Adrenal gland (tissue), 9 donors: ENCODE measurements at regions not wholly inside any gene's neighbourhood (a gene's known extent, or its start where the extent isn't known, plus 50 kb on each side); places are given as distances from the start of the nearest gene placed in this dataset.

Experiments used
- DNase-seq, 7 donors: peaks; one replicate each; pipeline ENCODE4 v3.0.0-alpha.2; 2019 to 2020
- H3K27ac ChIP-seq, 5 donors: fragments of 200-600 bp; sonication (generic) in 4 of 5; 1 replicate in 3 of 5; 2 replicates in 2 of 5; pipeline versions ENCODE4 v1.5.1 to v1.8.0; 2016 to 2020; ENCODE audit warnings: mild to moderate bottlenecking in 1 of 5
- H3K27me3 ChIP-seq: fragments of 200-600 bp; 2 replicates; pipeline ENCODE4 v1.8.0; 2021
- H3K36me3 ChIP-seq, 2 donors: fragments of 200-600 bp; replicated peaks in 1 of 2; 1 replicate in 1 of 2; 2 replicates in 1 of 2; pipeline versions ENCODE4 v1.5.1 to v1.8.0; 2018 to 2022
- H3K4me1 ChIP-seq, 2 donors: fragments of 200-600 bp; replicated peaks in 1 of 2; 1 replicate in 1 of 2; 2 replicates in 1 of 2; pipeline versions ENCODE4 v1.5.1 to v1.8.0; 2018 to 2021
- H3K4me3 ChIP-seq, 4 donors: fragments of 200-600 bp; sonication (generic) in 3 of 4; one replicate each; pipeline ENCODE4 v1.5.1; 2016 to 2018
- H3K9me3 ChIP-seq, 3 donors: fragments of 200-600 bp; sonication (generic) in 1 of 3; replicated peaks in 1 of 3; 1 replicate in 2 of 3; 2 replicates in 1 of 3; pipeline versions ENCODE4 v1.5.1 to v1.8.0; 2016 to 2021
- POLR2A ChIP-seq, 2 donors: fragments of 450-650 bp; IDR thresholded peaks; one replicate each; pipeline ENCODE4 v1.6.1; 2017; ENCODE audit warnings: antibody characterized with exemption in 2 of 2, mild to moderate bottlenecking in 2 of 2, moderate library complexity in 1 of 2
- WGBS, 4 donors: extraction: QIAGEN DNeasy Blood & Tissue Kit in 2 of 4; methylation state at CpG; one replicate each; pipeline versions ENCODE4 v1.1.5 to v1.1.7; 2013 to 2017; 5-methylcytosine and 5-hydroxymethylcytosine counted together
- intact Hi-C, 2 donors: fragments of 100-400 bp; cut with DNase I; formaldehyde crosslinking; loops; one replicate each; pipeline versions ENCODE4 v1.14.1 to v1.15.0; 2022 to 2023
- TF ChIP-seq, protein P1 (sequence below), 6 experiments: fragments of 450-650 bp in 4 of 6; fragments of 200-600 bp in 2 of 6; sonication (generic) in 1 of 6; IDR thresholded peaks; 1 replicate in 5 of 6; 2 replicates in 1 of 6; pipeline versions ENCODE4 v1.5.1 to v1.8.0; 2016 to 2021; ENCODE audit warnings: antibody characterized with exemption in 6 of 6, mild to moderate bottlenecking in 2 of 6, moderate library complexity in 1 of 6
- donor health status: healthy with polysubstance abuse.
- donor health status: Bipolar disorder and iron deficiency.
- donor health status: DM: yes; HTN: yes; CAD: no.
- donor health status: DM: no; HTN: no; CAD: no.
- donor health status: DM: no; HTN: no; CAD: no.

DNA sequence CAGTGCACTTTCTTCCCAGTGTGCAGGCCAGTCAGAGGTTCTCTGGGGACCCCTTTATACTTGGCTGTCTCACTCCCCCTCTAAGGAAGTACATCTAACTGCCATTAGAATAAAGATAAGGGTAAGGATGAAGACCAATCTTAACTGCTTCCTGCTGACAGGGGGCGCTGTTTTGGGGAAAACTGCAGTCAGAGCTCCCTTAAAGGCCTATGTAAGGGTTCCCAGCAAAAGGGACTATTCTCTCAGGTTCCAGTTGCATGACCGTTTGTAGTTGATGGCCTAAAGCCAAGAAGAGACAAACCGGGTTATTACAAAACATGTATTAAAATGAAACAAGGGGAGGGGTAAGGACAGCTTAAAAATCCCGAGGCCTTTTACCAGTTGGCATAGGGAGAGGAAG is 115.6 kb upstream of the SPIN4 start:
- H3K27me3 ChIP-seq: no peaks in the 10 kb centered on the region
- intact Hi-C loops: no loop called here
- DNase-seq: no peak
- no peaks in the 10 kb centered on the region for H3K4me1 ChIP-seq
- H3K9me3 ChIP-seq: peaks cover 0 to 16% (median 0%) of the 10 kb centered on the region in 3 donors
- TF ChIP-seq, protein P1, sequence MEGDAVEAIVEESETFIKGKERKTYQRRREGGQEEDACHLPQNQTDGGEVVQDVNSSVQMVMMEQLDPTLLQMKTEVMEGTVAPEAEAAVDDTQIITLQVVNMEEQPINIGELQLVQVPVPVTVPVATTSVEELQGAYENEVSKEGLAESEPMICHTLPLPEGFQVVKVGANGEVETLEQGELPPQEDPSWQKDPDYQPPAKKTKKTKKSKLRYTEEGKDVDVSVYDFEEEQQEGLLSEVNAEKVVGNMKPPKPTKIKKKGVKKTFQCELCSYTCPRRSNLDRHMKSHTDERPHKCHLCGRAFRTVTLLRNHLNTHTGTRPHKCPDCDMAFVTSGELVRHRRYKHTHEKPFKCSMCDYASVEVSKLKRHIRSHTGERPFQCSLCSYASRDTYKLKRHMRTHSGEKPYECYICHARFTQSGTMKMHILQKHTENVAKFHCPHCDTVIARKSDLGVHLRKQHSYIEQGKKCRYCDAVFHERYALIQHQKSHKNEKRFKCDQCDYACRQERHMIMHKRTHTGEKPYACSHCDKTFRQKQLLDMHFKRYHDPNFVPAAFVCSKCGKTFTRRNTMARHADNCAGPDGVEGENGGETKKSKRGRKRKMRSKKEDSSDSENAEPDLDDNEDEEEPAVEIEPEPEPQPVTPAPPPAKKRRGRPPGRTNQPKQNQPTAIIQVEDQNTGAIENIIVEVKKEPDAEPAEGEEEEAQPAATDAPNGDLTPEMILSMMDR (IDR thresholded peaks at IDR 0.05): no peak
- no peak for TF ChIP-seq POLR2A (IDR thresholded peaks at IDR 0.05)
- H3K36me3 ChIP-seq: no peaks in the 10 kb centered on the region
- no peak overlapping the region for H3K4me3 ChIP-seq
- WGBS, 4 donors: 51 to 74% (median 61%) methylated on average over 4 of the region's 4 CpGs
- no peak overlapping the region for H3K27ac ChIP-seq

DNA sequence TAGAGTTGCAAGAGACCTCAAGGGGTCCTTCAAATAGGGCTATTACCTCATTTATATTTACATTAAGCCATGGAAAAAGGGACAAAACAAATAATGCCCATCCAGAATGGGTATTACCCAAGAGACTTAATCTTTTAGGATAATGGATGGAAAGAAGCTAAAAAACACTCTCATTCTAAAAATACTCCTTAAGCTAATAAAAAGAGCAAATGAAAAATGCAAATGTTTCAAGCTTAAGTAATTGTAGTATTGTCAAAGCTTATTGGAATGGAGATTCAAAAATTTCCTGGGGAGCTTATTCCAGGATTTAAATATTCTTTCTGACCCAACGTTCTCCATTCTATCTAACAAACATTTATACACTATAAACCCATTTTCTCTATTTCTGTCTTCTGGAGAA is 107.8 kb upstream of the SPIN4 start:
- Histone ChIP-seq H3K4me1 (no peaks in the 10 kb centered on the region), H3K36me3 (no peaks in the 10 kb centered on the region), H3K4me3 (no peak overlapping the region), H3K27ac (no peak overlapping the region), H3K9me3 (no peaks in the 10 kb centered on the region), H3K27me3 (no peaks in the 10 kb centered on the region)
- TF ChIP-seq, protein P1 (IDR thresholded peaks at IDR 0.05): no peak
- no peak for TF ChIP-seq POLR2A (IDR thresholded peaks at IDR 0.05)
- intact Hi-C loops: no loop called here
- DNase-seq: no peak
- 41 to 66% (median 51%) methylated on average over 1 of the region's 1 CpG for WGBS, 4 donors

DNA sequence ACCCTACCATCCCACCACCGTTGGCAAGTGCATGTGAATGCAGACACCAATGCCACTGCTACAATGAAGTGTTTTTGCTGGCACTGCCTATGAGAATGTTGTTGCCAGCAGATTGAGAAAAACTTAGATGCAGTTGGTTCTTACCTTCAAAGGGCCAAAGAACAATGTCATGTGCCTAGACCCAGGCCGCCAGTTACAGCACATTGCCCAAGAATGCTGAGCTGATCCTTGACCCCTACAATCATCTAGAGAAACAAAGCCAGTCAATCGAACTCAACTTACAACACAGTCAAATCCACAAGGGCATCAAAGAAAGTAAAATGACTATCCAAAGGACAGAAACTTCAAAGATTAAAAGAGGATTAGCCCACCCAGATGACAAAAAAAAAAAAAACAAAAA is 102.4 kb upstream of the SPIN4 start:
- DNase-seq: no peak

DNA sequence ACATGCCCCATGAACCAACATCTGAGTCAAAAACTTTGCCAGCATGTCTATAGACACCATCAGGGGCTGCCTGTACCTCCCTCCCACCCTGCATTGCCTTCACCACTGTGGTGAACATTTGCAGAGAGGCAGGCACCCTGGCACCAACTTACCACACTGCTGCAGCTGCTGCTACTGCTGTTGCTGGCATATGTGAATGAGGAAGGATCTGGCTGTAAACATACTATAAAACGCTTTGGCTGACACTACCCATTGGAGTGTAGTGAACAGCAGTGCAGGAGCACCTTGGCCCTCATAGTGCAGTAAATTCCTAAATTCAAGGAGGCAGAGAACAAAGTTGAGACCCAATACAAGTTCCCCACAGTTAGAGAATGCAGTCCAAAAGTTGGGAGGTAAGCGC is 90.6 kb upstream of the SPIN4 start:
- WGBS, 4 donors: 82 to 97% (median 86%) methylated on average over 2 of the region's 2 CpGs
- Histone ChIP-seq H3K27me3 (no peaks in the 10 kb centered on the region), H3K4me3 (no peak overlapping the region), H3K9me3 (no peaks in the 10 kb centered on the region), H3K4me1 (no peaks in the 10 kb centered on the region), H3K27ac (no peak overlapping the region), H3K36me3 (no peaks in the 10 kb centered on the region)
- no peak for TF ChIP-seq POLR2A (IDR thresholded peaks at IDR 0.05)
- TF ChIP-seq, protein P1 (IDR thresholded peaks at IDR 0.05): no peak
- no peak for DNase-seq
- intact Hi-C loops: no loop called here

More for the DNA sequence above, 102.4 kb upstream of the SPIN4 start:
- no peaks in the 10 kb centered on the region for H3K4me1 ChIP-seq
- no peaks in the 10 kb centered on the region for H3K36me3 ChIP-seq
- H3K4me3 ChIP-seq: no peak overlapping the region
- TF ChIP-seq, protein P1 (IDR thresholded peaks at IDR 0.05): no peak
- no peak for TF ChIP-seq POLR2A (IDR thresholded peaks at IDR 0.05)
- no peaks in the 10 kb centered on the region for H3K9me3 ChIP-seq
- 56 to 83% (median 72%) methylated on average over 2 to 3 of the region's 3 CpGs for WGBS, 4 donors
- intact Hi-C loops: no loop called here
- no peak overlapping the region for H3K27ac ChIP-seq
- no peaks in the 10 kb centered on the region for H3K27me3 ChIP-seq
